ENCODE measurements at regions not wholly inside any gene's neighbourhood (a gene's known extent, or its start where the extent isn't known, plus 50 kb on each side); places are given as distances from the start of the nearest gene placed in this dataset.
"Not testable (repeated sequence)": the region's sequence is repeated elsewhere in the genome, so short reads cannot be mapped to it uniquely, and the experiment has no call there.

DNA sequence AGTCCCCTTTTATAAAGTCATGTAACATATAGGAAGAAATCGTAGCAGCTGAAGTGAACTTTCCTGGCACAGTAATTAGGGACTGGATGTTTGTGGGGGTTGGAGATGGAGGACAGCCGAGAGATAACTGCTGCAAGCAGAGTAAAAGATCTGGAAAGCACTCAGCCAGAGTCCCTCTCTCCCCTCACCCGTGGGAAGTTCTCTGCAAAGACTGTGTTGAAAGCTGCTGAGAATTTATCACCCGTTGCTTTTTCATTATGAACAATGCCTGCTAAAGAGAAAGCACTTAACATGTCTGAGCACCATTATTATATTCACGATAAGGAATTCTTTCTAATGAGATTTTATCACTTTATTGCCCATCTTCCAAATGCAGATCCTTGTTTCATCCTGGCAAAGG is 248.8 kb downstream of the SHOX2 start:
- DNase-seq (ENCODE audit: low read depth): no peak

DNA sequence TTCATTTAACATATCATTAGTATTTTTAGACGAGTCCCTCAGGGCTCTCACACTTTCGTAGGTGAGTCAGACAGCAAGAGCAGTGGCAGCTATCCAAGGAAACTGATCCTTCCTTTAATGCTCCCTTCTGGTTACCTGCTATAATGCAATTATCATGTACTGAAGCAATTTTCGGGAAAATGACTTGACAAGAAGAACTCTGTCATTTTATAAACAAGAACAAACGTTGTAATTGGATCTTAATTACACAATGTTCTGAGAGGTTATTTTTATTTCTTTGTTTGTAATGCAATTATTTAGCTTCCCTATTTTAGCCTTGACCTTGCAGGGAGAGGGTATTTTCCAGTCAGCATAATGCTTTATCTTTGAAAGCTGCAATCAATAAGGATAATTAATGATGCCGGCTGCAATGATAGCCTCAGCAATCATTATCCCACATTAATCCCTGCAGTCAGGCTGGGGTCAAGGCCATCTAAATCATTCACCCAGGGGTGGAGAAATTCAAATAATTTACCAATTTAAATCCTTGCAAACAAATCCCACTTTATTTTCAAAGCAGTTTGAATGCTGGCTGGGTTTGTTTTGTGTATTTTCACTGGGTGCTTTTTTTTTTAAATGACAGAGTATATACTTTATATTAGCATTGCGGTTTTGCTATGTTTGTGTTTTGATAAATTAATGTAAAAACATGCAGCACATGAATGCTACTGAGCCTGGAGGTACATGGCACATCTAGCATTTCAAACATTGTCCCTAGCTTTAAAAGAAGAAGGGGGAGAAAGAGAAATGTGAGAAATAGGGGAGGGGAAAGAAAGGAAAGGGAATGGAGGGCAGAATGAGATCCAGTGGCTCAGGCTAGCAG is 249.9 kb downstream of the SHOX2 start:
- no peak for DNase-seq (ENCODE audit: low read depth)

DNA sequence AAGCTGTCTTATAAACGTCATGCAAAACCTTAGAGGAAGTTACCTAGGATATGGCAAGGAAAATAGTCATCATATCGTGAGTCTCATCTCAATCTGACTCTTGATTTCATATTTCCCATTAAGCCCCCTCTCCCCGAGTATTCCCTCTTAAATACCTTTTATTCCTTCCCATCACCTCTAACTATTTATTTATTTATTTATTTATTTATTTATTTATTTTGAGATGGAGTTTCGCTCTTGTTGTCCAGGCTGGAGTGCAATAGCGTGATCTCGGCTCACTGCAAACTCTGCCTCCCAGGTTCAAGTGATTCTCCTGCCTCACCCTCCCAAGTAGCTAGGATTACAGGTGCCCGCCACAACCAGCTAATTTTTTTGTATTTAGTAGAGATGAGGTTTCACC is 260.4 kb downstream of the SHOX2 start:
- DNase-seq (ENCODE audit: low read depth): not testable (repeated sequence)

DNA sequence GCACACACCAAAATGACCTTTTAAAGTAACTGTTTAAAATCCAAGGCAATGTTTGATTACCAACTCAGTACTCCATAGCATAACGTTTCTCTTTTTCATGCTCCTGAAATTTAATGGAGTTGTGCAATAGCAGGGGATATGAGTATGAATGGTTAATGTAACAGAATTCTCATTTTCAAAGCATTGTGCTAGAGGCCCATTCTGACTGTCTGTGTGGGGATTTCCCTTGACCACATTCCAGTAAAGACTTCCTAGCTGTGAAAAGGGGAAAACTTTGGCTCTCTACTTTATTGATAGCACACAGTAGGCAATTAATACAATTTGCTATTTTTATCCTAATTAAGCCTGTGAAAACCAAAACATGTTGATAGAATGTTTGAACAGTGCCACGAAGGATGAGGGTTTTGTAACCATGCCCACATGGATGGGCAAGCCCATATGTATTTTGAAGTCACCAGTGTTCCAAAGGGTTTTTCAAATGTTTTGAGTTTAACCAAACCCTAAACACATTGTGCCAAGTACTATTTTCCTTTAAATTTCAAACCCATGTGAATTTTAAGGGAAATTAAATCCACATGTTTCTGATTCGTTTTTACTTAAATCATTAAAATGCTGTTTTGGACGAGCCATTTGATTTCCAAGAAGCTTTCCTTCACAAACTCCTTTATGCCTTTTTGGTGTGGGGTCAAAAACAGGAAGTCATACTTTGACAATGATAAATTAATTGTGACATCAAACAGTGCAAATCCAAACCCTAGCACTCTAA is 261.2 kb downstream of the SHOX2 start:
- peak; percentile 3 for DNase-seq (ENCODE audit: low read depth)

DNA sequence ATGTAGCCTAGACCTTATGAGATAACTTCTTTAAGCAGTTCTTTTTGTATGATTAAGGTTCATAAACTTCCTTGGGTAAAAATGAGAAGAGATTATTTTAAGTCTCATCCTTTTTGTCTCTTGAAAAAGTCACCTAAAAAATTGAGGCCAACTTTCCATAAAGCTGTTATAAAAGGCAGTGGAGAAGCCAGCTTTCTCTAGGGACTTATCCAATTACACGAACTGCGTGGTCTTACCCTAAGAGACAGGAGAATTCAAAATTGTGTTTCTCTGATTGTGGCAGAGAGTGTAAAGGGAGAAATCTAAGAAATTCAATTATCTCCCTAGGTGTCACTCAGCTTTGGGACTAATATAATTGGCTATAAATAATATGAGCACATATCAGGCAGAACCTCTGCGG is 262.0 kb downstream of the SHOX2 start:
- DNase-seq (ENCODE audit: low read depth): no peak

DNA sequence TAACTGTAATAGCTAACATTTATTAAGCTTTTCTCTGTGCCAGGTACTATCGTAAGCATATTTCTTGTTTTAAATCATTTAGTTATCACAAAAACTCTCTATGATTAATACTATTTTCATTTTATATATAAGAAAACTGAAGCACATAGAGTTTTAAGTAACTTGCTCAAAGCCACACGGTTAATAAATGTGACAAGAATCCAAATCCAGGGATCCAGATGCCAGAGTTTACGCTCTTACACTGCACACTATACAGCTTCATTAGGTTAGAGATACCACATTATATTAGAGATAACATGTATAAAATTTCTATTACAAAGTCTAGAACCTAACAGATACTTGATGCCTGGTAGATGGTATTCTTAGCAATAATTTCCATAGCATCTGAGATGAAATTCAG is 265.2 kb downstream of the SHOX2 start:
- no peak for DNase-seq (ENCODE audit: low read depth)

DNA sequence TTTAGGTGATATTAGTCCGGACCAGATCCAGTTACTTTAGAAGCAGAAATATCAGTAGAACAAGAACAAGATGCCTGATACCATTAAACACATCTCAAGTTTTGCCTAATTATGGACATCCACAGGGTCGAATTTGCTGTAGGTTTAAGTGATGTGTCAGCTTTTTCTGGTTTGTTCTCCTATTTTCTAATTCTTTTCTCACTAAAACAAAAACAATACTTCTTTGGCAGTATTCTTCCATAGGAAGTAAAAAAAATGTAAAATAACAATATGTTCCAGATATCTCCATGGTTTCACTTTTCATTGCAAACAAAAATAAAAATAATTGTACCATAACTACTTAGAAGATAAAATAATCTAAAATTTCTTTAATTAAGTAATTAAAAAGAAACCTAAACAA is 265.7 kb downstream of the SHOX2 start:
- DNase-seq (ENCODE audit: low read depth): no peak

DNA sequence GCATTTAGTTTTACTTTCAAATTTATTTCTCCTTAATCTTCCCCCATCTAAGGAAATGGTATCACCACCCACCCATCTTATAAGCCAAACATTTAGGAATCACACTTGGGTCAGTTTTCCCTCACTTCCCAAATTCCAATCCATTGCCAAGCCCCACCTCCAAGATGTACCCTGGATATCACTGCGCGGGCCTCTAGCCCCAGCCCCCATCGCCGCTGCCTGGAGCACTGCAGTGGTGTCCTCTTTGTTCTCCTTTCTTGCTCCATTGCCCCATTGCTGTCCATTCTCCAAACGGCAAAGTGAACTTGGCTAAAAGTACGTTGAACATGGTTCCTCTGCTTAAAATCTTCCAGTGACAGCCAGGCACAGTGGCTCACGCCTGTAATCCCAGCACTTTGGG is 267.8 kb downstream of the SHOX2 start:
- no peak for DNase-seq (ENCODE audit: low read depth)

DNA sequence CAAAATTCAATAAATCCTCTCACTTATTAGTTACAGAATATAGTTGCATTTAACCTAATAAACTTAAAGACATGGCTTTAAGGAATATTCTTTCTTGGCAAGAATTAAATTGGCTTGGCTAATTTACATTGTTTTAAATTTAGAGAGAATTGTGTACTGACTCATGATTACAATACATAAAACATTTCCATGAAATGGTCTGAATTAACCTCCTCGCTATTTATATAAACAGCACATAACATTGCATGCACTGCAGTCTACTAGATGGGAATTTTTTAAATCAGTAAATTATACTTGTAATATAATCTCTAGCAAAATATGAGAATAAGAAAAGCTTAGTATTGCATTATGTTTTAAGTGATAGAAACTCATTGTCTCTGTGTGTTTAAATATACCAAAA is 268.9 kb downstream of the SHOX2 start:
- DNase-seq (ENCODE audit: low read depth): no peak

DNA sequence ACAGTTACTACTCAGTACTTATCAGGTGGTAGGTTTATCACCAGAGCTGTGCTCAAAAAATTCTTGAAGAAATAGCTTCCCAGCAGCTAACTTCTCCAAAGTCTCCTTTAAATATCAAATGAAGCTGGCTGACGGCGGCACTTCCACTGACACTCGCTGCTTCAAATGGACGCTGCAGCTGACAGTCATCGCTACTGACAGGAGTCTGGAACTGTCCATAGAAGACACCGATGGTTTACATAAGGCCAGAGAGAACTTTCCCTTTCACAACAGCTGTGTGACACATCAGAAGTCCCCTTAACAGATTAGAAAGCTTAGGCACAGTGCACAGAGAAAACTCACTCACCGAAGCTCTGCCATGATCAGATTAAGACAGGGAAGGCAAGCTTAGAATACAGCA is 270.2 kb downstream of the SHOX2 start:
- DNase-seq (ENCODE audit: low read depth): no peak

DNA sequence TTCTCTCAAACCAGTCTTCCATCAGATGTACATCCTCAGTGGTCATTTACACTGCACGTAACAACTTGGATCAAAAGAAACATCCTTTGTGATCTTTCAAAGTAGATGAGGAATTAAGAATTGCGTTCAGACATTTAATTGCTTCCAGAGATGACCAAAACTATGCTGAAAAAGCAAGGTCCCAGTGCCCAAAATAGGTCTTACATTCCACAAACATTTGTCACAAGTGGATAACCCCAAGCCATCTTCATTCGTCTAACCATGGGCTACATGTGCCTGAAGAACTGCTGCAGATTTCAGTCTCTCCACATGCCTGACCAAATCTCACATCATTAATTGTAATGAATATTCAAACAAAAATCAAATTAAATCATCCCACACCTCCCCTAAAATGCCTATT is 273.6 kb downstream of the SHOX2 start:
- no peak for DNase-seq (ENCODE audit: low read depth)

DNA sequence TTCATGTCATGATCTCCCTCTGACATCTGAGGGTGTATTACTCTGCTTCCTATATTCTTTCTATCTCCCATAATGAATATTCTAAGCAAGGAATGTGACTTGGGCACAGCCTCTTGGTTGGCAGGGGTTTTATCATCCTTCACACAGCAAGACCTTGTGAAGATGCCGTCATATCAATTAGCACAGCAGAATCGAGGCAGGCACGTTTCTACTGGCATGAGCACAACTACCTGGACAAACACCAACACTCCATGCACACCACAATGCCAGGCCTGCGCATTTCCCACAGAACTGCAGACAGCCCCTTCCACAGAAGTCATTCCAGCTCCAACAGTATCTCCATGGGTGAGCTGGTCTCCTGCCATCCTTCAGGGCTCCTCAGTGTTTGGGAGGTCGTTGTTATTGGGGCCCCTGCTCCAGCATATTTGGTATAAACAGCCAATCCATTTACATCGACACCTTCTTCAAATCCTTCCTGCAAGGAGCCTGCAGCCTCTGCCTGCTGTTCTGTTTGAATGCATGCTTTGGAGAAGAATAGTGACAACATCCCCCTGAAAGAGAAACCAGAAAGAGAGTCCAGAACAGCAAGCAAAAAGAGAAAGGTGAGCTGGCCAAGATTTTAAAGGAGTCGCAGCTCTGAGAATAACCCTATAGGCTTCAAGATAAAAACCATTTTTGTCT is 275.5 kb downstream of the SHOX2 start:
- no peak for DNase-seq (ENCODE audit: low read depth)

DNA sequence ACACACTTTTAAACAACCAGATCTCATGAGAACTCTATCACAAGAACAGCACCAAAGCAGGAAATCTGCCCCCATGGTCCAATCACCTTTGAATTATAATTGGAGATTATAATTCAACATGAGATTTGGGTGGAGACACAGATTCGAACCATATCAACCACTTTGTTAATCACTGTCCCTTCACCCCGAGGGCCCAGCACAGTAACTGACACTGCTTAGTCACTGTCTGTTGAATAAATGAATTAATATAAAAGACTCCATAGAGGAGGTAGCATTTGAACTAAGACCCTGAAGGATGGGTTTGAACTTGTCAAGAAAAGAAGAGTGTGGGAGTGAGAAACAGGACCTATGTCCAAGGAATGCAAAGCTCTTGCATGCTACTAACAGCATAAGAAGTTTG is 276.4 kb downstream of the SHOX2 start:
- no peak for DNase-seq (ENCODE audit: low read depth)

DNA sequence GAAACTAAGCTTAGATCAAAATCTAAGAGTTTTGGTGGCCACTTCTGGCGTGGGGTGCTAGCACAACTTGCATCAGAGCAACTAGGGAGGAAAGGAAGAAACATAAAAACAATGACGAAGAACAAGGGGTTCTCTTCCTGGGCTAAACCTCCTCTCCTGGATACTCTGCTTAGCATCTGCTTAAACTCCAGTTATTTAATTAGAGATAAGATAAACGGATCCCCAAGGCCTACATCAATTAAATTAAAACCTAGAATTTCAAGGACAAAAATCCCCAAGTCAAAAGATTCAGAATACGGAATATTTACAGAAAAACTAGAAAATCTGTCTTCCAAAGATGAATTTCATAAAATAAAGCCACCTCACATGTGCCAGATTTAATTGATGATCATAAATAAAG is 281.9 kb downstream of the SHOX2 start:
- DNase-seq (ENCODE audit: low read depth): no peak

DNA sequence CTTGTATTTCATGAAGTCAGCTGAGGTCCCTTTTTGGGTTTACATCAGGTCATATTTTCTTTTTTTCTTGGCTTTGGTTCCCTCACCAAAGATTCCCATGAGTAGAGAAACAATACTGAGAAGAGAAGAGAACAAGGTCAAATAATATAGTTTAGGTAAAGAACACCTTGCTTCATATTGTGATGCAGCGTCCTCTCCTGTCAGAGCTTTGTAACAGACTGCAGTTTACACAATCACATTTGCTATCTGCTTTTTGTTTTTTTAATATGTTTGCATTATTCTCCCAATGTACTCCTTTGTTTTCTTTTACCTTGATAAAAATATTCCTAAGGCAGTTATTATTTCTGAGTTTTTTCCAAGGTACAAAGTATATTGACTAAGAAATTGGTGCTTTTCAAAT is 283.2 kb downstream of the SHOX2 start:
- DNase-seq (ENCODE audit: low read depth): no peak

DNA sequence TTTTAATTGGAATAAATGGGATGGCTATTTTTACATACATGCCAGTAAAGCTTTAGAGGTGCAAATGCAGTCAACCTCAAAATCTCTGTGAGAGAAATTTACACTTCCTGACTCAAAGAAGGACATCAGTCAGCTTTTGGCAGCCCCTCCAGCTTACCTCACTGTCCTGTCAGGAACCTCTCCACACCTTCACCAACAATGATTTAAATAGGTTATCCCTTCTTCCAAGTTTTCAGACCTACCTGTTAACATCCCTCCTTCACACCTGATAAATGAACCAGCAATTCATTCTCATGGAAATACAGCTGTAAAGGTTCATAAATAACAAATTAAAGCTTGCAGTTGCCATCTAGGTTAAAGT is 286.1 kb downstream of the SHOX2 start:
- DNase-seq (ENCODE audit: low read depth): no peak

DNA sequence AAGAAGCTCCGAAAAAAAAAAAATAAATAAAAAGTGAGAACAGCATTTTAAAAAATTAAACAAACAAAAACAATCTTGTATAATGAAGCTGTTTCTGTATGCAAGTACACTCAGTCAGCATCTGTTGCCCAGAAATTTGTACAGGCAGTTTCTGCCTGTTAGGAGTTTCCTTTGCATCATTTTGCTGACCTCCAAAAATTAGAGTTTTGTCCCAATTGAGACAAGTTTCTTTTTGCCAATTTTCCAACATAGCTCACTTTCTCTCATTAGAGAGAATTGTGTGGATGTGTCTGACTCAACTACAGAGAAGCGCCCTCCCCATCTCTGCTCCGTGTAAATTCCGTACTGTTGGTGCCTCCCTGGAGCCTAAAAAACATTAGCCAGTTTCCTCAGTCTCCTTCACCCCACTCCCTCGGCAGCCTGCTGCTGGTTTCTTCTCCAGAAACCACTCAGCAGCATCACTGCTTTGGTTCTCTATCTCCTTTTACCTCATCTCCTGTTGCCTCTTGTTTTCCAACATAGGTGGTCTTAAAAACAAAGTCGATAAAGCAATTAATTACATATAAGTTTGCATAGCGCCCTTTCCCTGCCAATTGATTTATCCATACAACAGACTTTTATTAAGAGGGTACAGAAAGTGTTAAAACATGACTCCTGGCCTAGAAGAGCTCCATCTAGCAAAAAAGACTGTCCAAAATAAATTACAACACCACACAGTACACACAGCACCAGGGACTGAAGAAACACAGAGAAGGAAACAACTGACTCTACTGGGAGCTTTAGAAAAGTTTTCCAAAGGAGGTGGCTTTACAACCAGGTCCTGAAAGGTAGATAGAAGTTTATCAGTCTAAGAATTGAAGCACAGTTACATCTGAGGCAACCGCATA is 286.7 kb downstream of the SHOX2 start:
- no peak for DNase-seq (ENCODE audit: low read depth)

DNA sequence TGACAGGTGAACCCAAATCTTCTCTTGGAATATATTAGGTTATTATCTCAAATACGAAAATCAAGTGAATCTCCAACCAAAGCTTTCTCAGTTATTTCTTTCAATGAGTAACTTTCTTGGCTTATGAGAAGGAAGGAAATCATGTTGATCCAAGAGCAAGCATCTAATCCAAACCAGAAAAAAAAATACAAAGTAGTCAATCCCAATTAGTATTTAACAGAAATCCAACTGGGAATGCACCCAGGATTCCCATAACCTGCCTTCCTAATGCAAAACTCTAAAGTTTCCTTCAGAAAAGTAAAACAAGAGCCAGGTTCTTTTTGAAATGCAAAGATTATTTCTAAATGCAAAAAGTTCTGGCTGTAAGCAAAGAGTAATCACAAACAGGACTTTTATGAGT is 289.3 kb downstream of the SHOX2 start:
- no peak for DNase-seq (ENCODE audit: low read depth)

DNA sequence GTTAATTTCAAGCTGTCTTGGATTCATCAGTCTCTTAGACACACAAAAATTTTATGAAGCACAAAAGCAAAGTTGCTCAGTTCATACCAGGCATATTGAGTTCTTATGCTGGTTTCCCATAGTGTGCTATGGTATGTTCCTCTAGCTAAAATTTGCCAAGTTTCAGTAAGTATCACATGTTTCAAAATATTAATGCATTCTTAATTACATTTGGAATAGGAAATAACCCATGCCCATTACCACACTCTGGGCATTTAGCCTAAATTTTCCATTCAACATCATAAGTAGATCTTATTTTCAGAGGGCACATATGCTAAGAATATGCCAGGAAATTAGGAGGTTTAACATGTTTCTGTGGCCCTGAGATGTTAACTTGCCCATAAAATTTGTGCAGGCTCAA is 289.9 kb downstream of the SHOX2 start:
- no peak for DNase-seq (ENCODE audit: low read depth)

DNA sequence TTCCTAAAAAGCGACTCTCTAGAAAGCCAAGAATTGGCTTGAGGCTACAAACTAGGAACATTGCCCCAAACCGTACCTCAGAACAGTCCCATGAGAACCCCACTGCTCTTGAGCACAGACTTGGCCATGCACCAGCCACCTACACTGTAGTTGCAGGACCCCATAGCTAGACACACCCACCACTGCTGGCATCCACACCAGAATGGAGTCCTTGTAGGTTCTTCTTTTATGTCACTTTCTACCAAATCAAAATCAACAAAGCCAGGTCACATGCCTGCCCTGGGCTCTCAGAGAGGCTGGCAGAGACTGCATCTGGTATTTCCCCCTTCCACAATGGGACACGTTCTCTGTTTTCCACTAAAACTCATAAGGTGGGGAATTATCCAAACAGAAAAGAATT is 290.5 kb downstream of the SHOX2 start:
- DNase-seq (ENCODE audit: low read depth): no peak

DNA sequence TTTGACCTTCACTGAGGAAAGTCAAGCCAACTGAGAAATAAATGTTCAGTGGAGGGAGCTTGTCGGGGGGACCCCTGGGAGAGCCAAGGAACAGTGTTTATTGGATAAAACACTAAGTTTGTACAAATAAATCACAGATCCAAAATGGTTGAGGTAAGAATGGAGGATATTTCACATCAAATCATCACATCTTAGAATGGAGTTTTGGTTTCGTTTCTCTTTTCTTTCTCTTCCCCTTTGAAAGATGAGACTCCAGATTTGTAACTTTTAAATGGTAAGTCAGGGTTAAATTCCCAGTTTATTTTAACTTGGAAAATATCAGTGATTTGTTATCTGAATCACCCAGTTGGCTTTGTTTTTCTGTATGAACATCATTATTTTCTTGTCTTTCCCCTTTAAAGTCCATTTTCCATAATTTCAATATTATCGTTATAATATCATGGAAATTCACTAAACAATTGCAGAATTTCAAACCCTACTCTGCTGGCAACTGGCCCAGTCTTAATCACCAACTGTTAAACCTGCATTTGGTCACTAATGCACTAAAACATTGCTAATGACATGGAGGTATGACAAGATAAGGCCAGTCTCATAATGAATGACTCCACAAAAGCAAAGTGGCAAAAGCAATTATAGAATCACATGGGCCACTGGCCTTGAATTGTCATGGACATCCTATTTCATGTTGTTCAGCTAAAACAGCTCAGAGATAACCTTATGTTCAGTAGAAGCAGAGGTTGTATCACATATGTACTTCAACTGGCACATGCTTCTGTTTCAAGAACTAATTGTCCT is 295.1 kb downstream of the SHOX2 start:
- DNase-seq (ENCODE audit: low read depth): no peak
